ENCODE measurements at regions not wholly inside any gene's neighbourhood (a gene's known extent, or its start where the extent isn't known, plus 50 kb on each side); places are given as distances from the start of the nearest gene placed in this dataset.

DNA sequence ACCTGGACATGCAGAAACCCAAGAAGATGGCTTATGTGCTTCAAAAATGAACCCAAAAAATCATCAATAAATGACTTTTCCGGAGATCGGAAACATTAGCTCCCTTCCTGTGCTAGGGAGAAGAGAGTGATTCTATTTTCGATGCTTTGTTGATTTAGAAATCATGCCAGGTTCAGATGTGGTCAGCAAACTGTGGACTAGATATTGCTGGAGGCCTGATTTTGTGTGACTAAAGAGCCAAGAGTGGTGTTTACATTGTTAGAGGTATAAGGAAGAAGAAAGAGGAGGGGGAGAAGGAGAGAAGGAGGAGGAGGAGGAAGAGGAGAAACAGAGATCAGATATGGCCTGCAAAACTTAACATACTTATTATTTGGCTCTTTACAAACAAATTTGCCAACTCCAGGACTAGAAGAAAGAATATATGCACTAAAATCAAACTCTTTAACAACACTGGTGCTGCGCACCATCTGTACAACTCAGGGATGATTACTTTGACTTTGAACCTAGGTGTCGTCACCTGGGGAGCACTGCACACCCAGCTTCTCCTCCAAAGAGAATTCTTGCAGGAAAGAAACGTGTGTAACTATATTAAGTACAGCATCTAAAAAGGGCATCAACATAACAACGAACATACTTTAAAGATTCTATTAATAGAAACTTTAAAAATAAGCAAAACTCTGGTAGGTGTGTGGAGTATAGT is 664.9 kb upstream of the LCORL start:
- TF ChIP-seq, protein P1, sequence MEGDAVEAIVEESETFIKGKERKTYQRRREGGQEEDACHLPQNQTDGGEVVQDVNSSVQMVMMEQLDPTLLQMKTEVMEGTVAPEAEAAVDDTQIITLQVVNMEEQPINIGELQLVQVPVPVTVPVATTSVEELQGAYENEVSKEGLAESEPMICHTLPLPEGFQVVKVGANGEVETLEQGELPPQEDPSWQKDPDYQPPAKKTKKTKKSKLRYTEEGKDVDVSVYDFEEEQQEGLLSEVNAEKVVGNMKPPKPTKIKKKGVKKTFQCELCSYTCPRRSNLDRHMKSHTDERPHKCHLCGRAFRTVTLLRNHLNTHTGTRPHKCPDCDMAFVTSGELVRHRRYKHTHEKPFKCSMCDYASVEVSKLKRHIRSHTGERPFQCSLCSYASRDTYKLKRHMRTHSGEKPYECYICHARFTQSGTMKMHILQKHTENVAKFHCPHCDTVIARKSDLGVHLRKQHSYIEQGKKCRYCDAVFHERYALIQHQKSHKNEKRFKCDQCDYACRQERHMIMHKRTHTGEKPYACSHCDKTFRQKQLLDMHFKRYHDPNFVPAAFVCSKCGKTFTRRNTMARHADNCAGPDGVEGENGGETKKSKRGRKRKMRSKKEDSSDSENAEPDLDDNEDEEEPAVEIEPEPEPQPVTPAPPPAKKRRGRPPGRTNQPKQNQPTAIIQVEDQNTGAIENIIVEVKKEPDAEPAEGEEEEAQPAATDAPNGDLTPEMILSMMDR (IDR thresholded peaks at IDR 0.05) = no peak
- TF ChIP-seq EP300 (IDR thresholded peaks at IDR 0.05) (no peak), POLR2A (IDR thresholded peaks at IDR 0.05) (no peak)
